RPMI7951 (cell line): ENCODE measurements at regions not wholly inside any gene's neighbourhood (a gene's known extent, or its start where the extent isn't known, plus 50 kb on each side); places are given as distances from the start of the nearest gene placed in this dataset.
"Not testable (repeated sequence)": the region's sequence is repeated elsewhere in the genome, so short reads cannot be mapped to it uniquely, and the experiment has no call there.

Experiments
- DNase-seq: peaks from one replicate; pipeline ENCODE4 v3.0.0-alpha.2; 2012; ENCODE audit warnings: low read depth

DNA sequence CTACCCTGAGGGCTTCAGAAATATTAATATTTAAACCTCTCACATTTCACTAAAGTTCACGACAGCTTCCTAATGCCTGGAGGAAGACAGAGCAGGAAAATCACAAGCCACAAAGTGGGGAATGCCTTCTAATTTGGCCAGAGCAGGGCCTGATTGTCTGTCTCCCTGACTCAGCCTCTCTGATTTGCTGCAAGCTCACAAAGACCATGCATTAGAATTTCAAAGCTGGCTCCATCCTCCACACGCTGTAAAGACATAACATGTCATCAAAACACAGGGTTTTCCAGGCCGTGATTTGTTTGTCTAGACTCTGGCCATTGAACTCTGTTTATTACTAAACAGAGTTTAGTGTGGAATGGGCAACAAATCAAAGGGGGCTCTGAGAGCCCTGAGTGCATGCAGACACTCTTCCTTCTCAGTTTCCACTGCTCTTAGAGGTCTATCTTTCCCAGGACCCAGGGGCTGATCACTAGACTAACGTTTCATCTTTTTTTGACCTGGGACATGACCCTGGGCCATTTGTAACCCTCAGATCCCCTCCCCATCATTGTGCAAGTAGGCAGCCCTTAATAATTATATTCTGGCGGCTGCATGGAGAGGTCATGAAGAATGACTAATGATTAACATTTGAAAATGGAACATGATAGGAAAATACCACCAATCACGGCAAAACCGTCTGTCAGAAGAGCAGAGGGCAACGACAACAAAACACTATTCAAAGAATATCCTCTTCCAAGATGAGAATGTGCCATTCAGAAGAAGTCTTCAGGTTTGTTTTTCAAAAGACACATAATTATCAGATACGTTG, 140.2 kb downstream of the ENC1 start:
- peak; percentile 15 for DNase-seq

- no peak for DNase-seq
Measured at GRCh38 chr5:74499256-74500050, 141.1 kb downstream of the ENC1 start.

- no peak for DNase-seq
Measured at GRCh38 chr5:74497706-74498105, 142.8 kb downstream of the ENC1 start.

DNA sequence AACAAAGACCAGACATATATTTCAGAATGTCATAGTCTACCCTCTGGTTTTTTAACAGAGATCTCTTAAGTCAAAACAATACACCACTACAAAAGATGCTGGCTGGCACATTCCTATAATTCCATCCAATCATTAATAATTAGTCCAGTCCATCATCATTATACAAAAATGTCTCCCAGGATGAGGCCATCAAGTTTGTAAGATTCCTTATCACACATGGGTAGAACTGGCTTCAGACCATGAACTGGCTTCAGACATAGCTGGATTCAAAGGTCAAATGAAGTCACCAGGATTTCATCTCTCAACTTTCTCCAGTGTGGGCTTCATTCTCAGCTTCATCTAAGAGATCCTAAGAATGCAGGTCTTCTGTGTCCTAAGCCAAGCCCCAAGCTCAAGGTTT, 147.1 kb downstream of the ENC1 start:
- no peak for DNase-seq

DNA sequence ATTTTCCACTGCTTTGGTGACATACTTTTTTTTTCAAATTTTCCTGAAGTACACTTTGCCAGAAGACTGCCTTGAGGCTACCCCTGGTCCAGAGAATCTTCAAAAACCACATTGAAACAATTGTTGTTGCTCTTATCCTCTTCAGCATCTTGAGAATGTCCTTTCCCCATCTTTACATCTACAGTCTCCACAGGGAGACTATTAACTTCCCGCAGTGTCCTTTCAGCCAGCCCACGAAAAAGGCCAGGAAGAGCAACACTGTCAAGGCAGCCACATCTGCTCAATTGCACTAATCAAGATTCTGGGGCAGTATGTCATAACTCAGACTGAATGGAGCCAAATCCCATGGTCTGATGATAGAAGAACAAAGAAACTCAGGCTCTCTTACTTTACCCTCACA, 148.3 kb downstream of the ENC1 start:
- peak; percentile 8 for DNase-seq

GRCh38 chr5:74491586-74491985, 148.9 kb downstream of the ENC1 start:
- no peak for DNase-seq

DNA sequence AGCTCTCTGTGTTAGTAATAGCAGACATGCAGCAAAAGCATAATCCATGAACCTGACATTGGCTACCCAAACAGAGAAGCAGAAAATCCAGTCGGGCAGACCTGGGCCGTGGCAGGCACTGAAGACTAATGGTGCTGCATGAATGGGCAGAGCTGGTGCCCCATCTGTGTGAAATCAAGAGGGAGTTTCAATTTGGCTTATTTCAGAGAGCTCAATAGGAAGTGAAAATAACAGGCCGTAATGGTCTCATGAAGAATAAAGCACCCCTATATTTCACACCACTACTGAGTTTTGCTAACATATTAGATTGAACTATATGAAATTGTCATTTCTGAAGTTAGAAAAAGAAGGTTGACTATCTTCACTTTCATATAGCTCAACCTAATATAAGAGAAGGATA, 149.7 kb downstream of the ENC1 start:
- no peak for DNase-seq

DNA sequence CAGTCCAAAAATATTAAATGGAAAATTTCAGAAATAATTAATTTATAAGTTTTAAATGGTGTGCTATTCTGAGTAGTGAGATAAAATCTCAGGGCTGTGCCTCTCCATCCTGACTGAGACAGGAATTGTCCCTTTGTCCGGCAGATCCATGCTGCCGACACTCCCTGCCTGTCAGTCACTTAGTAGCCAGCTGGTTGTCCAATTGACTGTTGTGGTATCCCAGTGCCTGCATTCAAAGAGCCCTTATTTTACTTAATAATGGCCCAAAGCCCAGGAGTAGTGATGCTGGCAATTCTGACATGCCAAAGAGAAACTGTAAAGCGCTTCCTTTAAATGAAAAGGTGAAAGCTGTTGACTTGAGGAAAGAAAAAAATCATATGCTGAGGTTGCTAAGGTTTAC, 157.5 kb downstream of the ENC1 start:
- DNase-seq: no peak

GRCh38 chr5:74482523-74482922, 158.0 kb downstream of the ENC1 start:
- DNase-seq: no peak

DNA sequence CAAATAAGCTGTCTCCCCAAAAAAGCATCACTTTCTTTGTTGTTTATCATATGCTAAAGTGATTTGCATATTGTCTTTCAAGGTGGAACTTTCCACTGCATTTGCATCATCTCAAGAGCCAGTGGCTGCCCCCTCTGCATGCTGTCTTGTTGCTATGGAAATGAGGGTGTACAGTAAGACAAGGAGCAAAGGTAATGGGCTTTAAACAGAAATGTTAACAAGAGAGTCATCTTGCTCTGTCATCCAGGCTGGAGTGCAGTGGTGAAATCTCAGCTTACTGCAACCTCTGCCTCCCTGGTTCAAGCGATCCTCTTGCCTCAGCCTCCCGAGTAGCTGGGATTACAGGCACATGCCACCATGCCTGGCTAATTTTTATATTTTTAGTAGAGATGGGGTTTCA, 159.2 kb downstream of the ENC1 start:
- not testable (repeated sequence) for DNase-seq

- DNase-seq: no peak
Measured at GRCh38 chr5:74480201-74480600, 160.3 kb downstream of the ENC1 start.

GRCh38 chr5:74478328-74478727, 162.2 kb downstream of the ENC1 start:
- DNase-seq: no peak

GRCh38 chr5:74477761-74478160, 162.8 kb downstream of the ENC1 start:
- no peak for DNase-seq

- DNase-seq: no peak
Measured at GRCh38 chr5:74476819-74477453, 163.6 kb downstream of the ENC1 start.

- no peak for DNase-seq
Measured at GRCh38 chr5:74476046-74476818, 164.3 kb downstream of the ENC1 start.

DNA sequence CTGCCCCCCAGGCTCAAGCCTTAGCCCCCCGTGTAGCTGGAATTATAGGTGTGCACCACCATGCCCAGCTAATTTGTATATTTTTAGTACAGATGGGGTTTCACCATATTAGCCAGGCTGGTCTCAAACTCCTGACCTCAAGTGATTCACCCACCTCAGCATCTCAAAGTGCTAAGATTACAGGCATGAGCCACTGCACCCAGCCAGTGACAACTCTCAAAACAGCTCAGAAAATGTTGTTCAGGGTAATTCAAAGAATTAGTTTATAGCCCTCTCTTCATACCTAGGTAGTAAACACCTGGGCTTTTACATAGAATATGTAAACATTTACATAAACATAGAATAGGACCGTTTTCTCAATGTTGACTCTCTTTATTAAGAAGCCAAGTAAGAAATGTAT, 168.7 kb downstream of the ENC1 start:
- DNase-seq: no peak

GRCh38 chr5:74469234-74469994, 171.1 kb downstream of the ENC1 start:
- no peak for DNase-seq

DNA sequence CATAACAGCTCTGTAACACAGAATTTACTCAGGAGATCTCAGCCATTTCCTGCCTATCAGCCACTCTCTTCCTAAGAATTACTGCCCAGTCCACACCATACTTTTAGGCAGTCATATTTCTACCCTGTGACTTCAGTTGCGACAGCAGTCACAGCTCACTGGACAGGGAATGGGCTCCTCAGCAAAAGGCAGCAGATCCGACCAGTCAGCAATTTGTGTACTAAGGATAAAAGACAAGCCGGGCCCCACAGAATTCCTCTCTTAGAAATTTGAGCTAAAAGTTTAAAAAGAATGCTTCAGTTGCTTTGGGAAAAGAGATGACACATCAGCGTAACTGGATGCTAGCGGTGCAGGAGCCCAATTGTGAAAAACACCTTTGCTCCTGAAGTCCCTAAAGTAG, 172.1 kb downstream of the ENC1 start:
- DNase-seq: no peak

GRCh38 chr5:74465724-74466123, 174.8 kb downstream of the ENC1 start:
- no peak for DNase-seq

DNA sequence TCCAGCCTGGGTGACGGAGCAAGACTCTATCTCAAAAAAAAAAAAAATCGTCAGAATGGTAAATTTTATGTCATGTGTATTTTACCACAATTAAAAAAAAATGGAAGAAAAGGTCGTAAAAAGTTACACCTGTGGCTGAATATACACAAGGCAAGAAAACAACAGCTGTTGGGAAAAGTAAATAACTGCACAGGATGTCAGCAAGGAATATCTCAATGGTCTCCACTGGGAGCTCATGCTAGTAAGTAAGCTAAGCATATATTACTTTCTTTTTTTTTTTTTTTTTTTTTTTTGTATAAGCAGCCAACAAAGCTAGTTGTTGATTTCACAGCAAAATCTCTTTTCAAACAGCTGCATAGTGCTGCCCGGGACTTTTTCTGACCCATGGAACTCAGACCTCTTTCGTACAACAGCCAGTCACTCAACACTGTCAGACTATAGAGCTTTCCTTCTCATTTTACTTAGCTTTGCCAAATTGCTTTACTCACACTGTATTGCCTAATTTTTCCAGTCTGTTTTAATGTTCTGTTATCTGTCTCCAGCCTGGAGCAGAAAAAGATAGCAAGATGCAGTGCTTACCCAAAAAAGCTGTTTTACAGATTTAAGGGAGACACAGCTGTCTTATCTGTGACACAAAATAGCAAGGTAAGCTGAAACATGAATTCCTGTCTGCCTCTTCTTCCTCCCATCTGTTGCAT, 175.9 kb downstream of the ENC1 start:
- no peak for DNase-seq

DNA sequence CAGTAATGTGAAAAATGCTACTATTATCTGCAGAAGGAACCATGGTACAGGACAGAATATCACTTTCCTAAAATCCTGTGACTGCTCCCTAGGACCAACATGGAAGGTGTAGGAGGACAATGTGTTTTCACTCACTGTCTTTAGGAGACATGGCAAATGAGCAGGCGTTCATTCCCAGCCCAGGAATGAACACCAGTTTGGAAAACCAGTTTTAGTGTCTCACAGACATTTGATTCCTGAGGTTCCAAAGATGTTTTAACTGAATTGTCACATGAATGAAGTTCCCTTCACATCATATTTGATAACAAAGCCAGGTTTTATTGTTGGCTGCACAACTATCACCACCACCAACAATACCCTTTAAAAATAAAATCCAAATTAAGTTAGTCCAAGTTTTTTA, 178.2 kb downstream of the ENC1 start:
- no peak for DNase-seq
